22Rv1 (cell line): ENCODE measurements at regions not wholly inside any gene's neighbourhood (a gene's known extent, or its start where the extent isn't known, plus 50 kb on each side); places are given as distances from the start of the nearest gene placed in this dataset.

Experiments
- H3K27ac ChIP-seq: fragments of 450-650 bp; 2 replicates; pipeline ENCODE4 v1.5.1; 2017
- ZFX ChIP-seq: fragments of 450-650 bp; IDR thresholded peaks from 2 replicates; pipeline ENCODE4 v1.6.1; 2017; ENCODE audit warnings: antibody characterized with exemption, borderline replicate concordance
- TF ChIP-seq, protein P1 (sequence below): fragments of 450-650 bp; IDR thresholded peaks from 2 replicates; pipeline ENCODE4 v1.5.1; 2017; ENCODE audit warnings: mild to moderate bottlenecking

GRCh38 chr13:79772811-79773210 is 291.9 kb downstream of the NDFIP2 start:
- no peak for TF ChIP-seq ZFX
- TF ChIP-seq, protein P1, sequence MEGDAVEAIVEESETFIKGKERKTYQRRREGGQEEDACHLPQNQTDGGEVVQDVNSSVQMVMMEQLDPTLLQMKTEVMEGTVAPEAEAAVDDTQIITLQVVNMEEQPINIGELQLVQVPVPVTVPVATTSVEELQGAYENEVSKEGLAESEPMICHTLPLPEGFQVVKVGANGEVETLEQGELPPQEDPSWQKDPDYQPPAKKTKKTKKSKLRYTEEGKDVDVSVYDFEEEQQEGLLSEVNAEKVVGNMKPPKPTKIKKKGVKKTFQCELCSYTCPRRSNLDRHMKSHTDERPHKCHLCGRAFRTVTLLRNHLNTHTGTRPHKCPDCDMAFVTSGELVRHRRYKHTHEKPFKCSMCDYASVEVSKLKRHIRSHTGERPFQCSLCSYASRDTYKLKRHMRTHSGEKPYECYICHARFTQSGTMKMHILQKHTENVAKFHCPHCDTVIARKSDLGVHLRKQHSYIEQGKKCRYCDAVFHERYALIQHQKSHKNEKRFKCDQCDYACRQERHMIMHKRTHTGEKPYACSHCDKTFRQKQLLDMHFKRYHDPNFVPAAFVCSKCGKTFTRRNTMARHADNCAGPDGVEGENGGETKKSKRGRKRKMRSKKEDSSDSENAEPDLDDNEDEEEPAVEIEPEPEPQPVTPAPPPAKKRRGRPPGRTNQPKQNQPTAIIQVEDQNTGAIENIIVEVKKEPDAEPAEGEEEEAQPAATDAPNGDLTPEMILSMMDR: no peak

GRCh38 chr13:79771493-79771892 is 290.5 kb downstream of the NDFIP2 start:
- no peak for TF ChIP-seq ZFX
- no peak overlapping the region for H3K27ac ChIP-seq

More at GRCh38 chr13:79772811-79773210, 291.9 kb downstream of the NDFIP2 start:
- no peak overlapping the region for H3K27ac ChIP-seq

DNA sequence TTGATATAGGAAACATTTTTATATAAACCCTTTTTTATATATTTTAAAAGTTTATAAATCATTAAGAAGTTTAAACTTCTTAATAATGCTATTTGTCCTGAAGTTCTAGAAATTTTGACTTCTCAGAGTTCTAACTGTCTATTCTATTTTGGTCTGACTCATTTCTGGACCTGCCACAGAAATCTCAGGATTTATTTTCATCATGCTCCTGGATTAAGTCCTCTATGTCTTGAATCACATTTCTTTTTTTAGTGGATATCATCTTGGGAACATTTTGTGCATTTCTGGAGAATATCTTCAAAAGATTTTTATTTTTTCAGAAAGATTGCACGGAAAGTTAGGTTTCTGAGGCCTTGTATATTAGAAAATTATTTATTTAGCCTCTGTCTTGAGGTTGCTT is 289.1 kb downstream of the NDFIP2 start:
- H3K27ac ChIP-seq: no peak overlapping the region
- TF ChIP-seq ZFX: no peak
- TF ChIP-seq, protein P1: no peak

DNA sequence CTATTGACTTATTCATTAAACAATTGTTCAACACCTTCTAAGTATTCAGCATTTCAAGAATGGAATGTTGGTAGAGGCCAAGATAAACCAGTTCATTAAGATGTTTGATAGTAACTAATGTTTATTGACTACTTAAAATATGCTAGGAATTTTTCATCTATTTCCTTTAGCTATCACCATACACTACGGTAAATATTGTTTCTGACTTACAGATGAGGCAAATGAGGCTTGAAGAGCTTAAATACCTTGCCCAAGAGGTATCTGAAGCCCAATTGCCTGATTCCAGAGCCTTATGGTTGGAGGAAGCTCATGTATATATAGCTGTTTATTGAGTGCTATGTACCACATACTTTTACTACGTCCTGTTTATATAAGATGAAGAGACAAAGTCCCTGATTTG is 286.2 kb downstream of the NDFIP2 start:
- TF ChIP-seq, protein P1: no peak
- no peak for TF ChIP-seq ZFX
- H3K27ac ChIP-seq: no peak overlapping the region

GRCh38 chr13:79765331-79765730 is 284.4 kb downstream of the NDFIP2 start:
- TF ChIP-seq, protein P1: no peak
- no peak for TF ChIP-seq ZFX
- no peak overlapping the region for H3K27ac ChIP-seq

- TF ChIP-seq, protein P1: no peak
- no peak for TF ChIP-seq ZFX
Observed at GRCh38 chr13:79749984-79750551, 269.1 kb downstream of the NDFIP2 start.

DNA sequence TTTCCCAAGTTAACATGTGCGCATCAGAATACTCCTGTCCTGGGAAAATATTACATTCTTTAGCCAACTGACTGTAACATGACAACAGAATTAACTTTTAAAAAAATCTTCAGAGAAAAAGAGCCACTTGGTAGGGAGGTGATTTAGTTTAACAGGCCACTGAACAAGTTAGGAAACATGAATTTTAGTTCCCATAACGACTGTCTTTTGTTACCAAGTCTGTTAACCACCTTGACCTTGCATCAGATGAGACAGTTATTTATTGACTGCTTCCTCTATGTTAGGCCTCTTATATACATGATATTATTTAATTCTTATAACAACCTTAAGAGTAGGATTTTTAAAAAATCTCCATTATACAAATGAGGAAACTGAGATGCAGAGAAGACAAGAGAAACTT is 268.6 kb downstream of the NDFIP2 start:
- TF ChIP-seq, protein P1: no peak
- TF ChIP-seq ZFX: no peak
- H3K27ac ChIP-seq: no peak overlapping the region

More at GRCh38 chr13:79749984-79750551, 269.1 kb downstream of the NDFIP2 start:
- no peak overlapping the region for H3K27ac ChIP-seq

DNA sequence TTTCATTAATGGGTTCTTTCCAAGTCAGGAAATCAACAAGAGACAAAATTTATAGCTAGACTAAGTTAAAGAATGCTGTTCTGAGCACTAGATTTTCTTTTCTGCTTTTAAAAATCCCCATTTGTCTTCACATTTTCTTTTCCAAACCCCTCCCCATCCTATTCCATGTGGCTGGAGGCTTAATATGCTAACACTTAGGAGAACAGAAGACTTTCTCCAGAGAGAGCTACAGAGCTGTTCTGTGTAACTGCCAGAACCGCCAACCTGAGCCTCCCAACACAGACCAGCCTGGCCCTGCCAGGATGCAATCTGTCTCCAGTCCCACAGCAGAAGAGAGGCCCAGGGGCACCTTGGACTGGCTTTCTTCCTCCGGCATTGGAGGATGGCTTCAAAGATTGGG is 264.1 kb downstream of the NDFIP2 start:
- TF ChIP-seq ZFX: no peak
- TF ChIP-seq, protein P1: no peak

More for the DNA sequence above, 264.1 kb downstream of the NDFIP2 start:
- H3K27ac ChIP-seq: no peak overlapping the region
